ENCODE measurements at regions not wholly inside any gene's neighbourhood (a gene's known extent, or its start where the extent isn't known, plus 50 kb on each side); places are given as distances from the start of the nearest gene placed in this dataset.
A peak's percentile ranks its signal among the peaks of the same experiment; 100 is the strongest.

DNA sequence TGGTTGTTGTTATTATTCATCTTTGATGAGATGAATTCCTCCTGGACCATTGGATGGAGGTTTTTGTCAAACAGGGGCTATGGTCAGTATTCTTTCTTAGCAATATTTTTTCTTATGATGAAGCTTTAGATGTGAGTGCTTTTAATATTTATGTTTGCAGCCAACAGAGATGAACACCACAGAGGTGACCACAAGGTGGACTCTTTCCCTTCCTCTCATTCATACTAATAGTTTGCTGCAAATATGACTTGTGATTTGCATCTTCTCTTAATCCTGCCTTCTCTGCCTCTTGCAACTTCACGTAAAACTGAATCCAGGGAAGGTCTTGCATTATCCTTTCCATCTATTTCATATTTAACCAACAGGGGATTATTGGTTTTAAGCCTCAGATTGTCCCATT lies 473.1 kb upstream of the UBE2E2 start:
- Histone ChIP-seq H3K36me3 (ENCODE audit: control insufficient read depth in 2 of 4, insufficient read depth in 4 of 4, low read length in 3 of 4) (no peaks in the 10 kb centered on the region), H3K56ac (replicated peaks; ENCODE audit: insufficient read length, low read depth, low read length) (no peak overlapping the region), H3K9me3 (ENCODE audit: insufficient read depth in 2 of 2, low read depth in 1 of 2, low read length in 1 of 2) (no peaks in the 10 kb centered on the region), H2BK120ac (replicated peaks; ENCODE audit: low read depth, low read length) (no peak overlapping the region), H3K14ac (ENCODE audit: insufficient read length) (no peak overlapping the region), H3K27ac (ENCODE audit: low read depth, low read length) (no peak overlapping the region), H2BK12ac (ENCODE audit: low read depth, low read length) (no peak overlapping the region), H2AFZ (ENCODE audit: low read length) (0 out of 2 replicates have a peak overlapping the region, but pooled peaks have one; percentile 72), H2BK15ac (ENCODE audit: low read length) (no peak overlapping the region), H2AK5ac (ENCODE audit: low read depth, low read length) (no peak overlapping the region), H3K79me1 (ENCODE audit: low read depth, low read length) (no peaks in the 10 kb centered on the region), H3K27me3 (replicated peaks in 1 of 4; ENCODE audit: control insufficient read depth in 3 of 4, extremely low read depth in 1 of 4, insufficient read depth in 3 of 4, low read length in 3 of 4) (no peaks in the 10 kb centered on the region), H2BK5ac (ENCODE audit: low read depth, low read length) (no peak overlapping the region), H3K23me2 (ENCODE audit: low read depth, low read length) (no peaks in the 10 kb centered on the region; the same call in 1 of the 2 replicates), H3K18ac (ENCODE audit: extremely low read depth, low read length) (no peak overlapping the region), H3K79me2 (ENCODE audit: control insufficient read depth in 1 of 2, insufficient read depth in 2 of 2, low read length in 2 of 2) (no peaks in the 10 kb centered on the region), H4K5ac (ENCODE audit: insufficient read length, low read depth, low read length) (no peak overlapping the region), H3K4ac (replicated peaks; ENCODE audit: insufficient read length, low read depth, low read length) (no peak overlapping the region), H3K9ac (replicated peaks in 1 of 4; ENCODE audit: extremely low read depth in 1 of 4, low read depth in 3 of 4, low read length in 3 of 4) (no peak overlapping the region), H3K4me1 (replicated peaks in 1 of 4; ENCODE audit: control insufficient read depth in 3 of 4, insufficient read depth in 4 of 4, low read length in 3 of 4) (no peaks in the 10 kb centered on the region), H3K4me2 (ENCODE audit: insufficient read depth in 1 of 2, low read depth in 2 of 2, low read length in 2 of 2) (no peak overlapping the region), H3K4me3 (ENCODE audit: extremely low read depth in 1 of 4, insufficient read depth in 2 of 4, low read depth in 3 of 4, low read length in 4 of 4) (no peak overlapping the region), H4K91ac (replicated peaks; ENCODE audit: insufficient read length, low read length) (no peak overlapping the region), H3K23ac (ENCODE audit: insufficient read length) (no peak overlapping the region), H2BK20ac (ENCODE audit: low read length) (no peak overlapping the region), H4K8ac (ENCODE audit: extremely low read depth, insufficient read depth, low read length) (no peak overlapping the region), H4K20me1 (replicated peaks in 1 of 2; ENCODE audit: control insufficient read depth in 1 of 2, insufficient read depth in 2 of 2, low read length in 2 of 2) (no peaks in the 10 kb centered on the region)
- TF ChIP-seq BCL11A (IDR thresholded peaks at IDR 0.05; ENCODE audit: low read depth in 2 of 2, low read length in 2 of 2) (no peak), MAFK (IDR thresholded peaks at IDR 0.05; ENCODE audit: low read depth, low read length) (no peak), RAD21 (IDR thresholded peaks at IDR 0.05 in 1 of 2, conservative IDR thresholded peaks at IDR 0.05 in 1 of 2; ENCODE audit: low read depth in 2 of 2, low read length in 2 of 2) (peak; percentile 66 to 71)
- TF ChIP-seq, protein P1, sequence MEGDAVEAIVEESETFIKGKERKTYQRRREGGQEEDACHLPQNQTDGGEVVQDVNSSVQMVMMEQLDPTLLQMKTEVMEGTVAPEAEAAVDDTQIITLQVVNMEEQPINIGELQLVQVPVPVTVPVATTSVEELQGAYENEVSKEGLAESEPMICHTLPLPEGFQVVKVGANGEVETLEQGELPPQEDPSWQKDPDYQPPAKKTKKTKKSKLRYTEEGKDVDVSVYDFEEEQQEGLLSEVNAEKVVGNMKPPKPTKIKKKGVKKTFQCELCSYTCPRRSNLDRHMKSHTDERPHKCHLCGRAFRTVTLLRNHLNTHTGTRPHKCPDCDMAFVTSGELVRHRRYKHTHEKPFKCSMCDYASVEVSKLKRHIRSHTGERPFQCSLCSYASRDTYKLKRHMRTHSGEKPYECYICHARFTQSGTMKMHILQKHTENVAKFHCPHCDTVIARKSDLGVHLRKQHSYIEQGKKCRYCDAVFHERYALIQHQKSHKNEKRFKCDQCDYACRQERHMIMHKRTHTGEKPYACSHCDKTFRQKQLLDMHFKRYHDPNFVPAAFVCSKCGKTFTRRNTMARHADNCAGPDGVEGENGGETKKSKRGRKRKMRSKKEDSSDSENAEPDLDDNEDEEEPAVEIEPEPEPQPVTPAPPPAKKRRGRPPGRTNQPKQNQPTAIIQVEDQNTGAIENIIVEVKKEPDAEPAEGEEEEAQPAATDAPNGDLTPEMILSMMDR (IDR thresholded peaks at IDR 0.05; ENCODE audit: control extremely low read depth in 1 of 3, insufficient read depth in 1 of 3, low read depth in 1 of 3, low read length in 3 of 3), result peak in 2 of 3 experiments; percentile 37 to 40; a peak in 3 of 4 replicates
- TF ChIP-seq, protein P2, sequence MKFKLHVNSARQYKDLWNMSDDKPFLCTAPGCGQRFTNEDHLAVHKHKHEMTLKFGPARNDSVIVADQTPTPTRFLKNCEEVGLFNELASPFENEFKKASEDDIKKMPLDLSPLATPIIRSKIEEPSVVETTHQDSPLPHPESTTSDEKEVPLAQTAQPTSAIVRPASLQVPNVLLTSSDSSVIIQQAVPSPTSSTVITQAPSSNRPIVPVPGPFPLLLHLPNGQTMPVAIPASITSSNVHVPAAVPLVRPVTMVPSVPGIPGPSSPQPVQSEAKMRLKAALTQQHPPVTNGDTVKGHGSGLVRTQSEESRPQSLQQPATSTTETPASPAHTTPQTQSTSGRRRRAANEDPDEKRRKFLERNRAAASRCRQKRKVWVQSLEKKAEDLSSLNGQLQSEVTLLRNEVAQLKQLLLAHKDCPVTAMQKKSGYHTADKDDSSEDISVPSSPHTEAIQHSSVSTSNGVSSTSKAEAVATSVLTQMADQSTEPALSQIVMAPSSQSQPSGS (IDR thresholded peaks at IDR 0.05; ENCODE audit: low read length), result no peak
- WGBS, 2 experiments (ENCODE audit: extremely low coverage in 1 of 2, insufficient coverage in 1 of 2, insufficient read length in 1 of 2, insufficient replicate concordance in 2 of 2, low coverage in 1 of 2, low lambda C conversion rate in 2 of 2, missing lambda C conversion rate in 1 of 2), result 0% methylated on average over 1 of the region's 1 CpG; no CpG with 5 or more reads in 1 of the 2 experiments
- no peak for DNase-seq (ENCODE audit: low read depth in 1 of 2, low spot score in 2 of 2)
- no peak for FAIRE-seq
- CTCF ChIA-PET (ENCODE audit: partially characterized antibody), result interaction anchor here (0.6 to 2.1 kb wide), 20 partner anchors 12 to 1121 kb away, joined by 3 to 19 read pairs (median 3); no protein-coding TSS in a partner anchor
- POLR2A ChIA-PET (ENCODE audit: partially characterized antibody), result no interaction called here

Measured in H1 (cell line).